ENCODE measurements at regions not wholly inside any gene's neighbourhood (a gene's known extent, or its start where the extent isn't known, plus 50 kb on each side); places are given as distances from the start of the nearest gene placed in this dataset.
"Not testable (repeated sequence)": the region's sequence is repeated elsewhere in the genome, so short reads cannot be mapped to it uniquely, and the experiment has no call there.

DNA sequence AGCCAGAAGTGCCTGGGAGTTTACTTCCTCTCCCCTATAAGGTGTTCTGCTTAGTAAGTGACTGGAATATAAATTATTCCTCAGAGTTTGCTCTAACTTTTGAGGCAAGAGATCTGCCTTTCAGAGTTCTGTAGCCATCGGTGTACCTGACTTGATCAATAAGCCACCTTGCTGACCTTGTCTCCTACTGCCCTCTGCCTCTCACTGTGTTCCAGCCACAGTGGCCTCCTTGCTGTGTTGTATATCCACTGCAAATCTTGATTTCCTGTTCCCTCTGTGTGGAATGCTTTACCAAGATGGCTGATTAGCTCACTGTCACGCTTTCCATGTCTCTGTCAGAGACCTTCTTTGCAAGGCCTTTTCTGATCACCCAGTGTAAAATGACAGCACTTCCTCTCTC lies 442.4 kb downstream of the SQOR start:
- no peak for ATAC-seq (replicated peaks)
- no peak for DNase-seq
- Mint-ChIP-seq H3K36me3 (ENCODE audit: insufficient read depth) (no peaks in the 10 kb centered on the region), H3K27ac (no peak overlapping the region), H3K4me1 (ENCODE audit: low read depth in 2 of 2) (no peaks in the 10 kb centered on the region), H3K4me3 (no peak overlapping the region), H3K9me3 (peaks cover 1 to 5% of the 10 kb centered on the region in 2 donors), H3K27me3 (no peaks in the 10 kb centered on the region)

DNA sequence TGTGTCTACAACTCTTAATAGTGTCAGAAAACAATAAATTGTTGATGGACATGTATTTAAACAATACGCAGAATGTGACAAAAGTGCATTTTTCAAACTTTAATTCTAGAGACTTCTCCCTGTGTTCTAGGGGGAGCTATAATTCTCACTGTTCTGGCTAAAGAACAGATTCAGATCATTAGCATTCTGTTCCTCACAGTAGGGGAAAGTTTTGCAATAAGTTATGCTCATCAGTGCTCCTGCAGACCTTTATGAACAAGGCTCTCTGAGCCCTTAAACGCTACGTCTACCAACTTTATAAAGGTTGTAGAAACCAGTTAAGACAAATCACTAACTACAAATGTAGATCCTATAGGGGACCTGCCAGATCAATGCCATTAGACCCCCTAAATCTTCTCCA lies 444.2 kb downstream of the SQOR start:
- ATAC-seq (replicated peaks): no peak
- H3K9me3 Mint-ChIP-seq: peaks cover under 1 to 5% of the 10 kb centered on the region in 2 donors

DNA sequence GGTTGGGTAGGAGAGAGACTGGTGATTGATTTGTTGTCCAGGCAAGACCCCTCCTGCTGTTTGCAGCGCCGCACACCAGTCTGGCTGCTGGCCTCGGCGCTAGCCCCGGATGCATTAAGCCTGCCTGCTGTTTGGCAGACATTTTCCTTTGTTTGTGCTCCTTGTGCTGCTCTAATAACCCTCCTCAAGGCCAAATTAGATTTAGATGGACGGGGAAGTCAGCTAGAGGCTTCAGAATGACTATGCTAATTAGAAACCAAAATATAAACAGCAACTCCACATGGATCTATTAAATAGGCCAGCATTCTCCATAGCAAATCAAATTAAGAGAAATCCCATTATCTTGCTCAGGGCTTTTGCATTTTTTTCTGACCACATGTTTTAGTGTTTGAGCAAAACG lies 445.2 kb downstream of the SQOR start:
- DNase-seq: no peak
- no peaks in the 10 kb centered on the region for H3K27me3 Mint-ChIP-seq
- peaks cover 0 to 5% of the 10 kb centered on the region in 2 donors for H3K9me3 Mint-ChIP-seq
- H3K4me3 Mint-ChIP-seq: no peak overlapping the region
- no peaks in the 10 kb centered on the region for H3K4me1 Mint-ChIP-seq (ENCODE audit: low read depth in 2 of 2)
- H3K36me3 Mint-ChIP-seq (ENCODE audit: insufficient read depth): no peaks in the 10 kb centered on the region
- no peak overlapping the region for H3K27ac Mint-ChIP-seq
- no peak for ATAC-seq (replicated peaks)

More for the DNA sequence above, 444.2 kb downstream of the SQOR start:
- no peak for DNase-seq
- H3K27ac Mint-ChIP-seq: no peak overlapping the region
- H3K27me3 Mint-ChIP-seq: no peaks in the 10 kb centered on the region
- no peak overlapping the region for H3K4me3 Mint-ChIP-seq
- H3K36me3 Mint-ChIP-seq (ENCODE audit: insufficient read depth): no peaks in the 10 kb centered on the region
- no peaks in the 10 kb centered on the region for H3K4me1 Mint-ChIP-seq (ENCODE audit: low read depth in 2 of 2)

DNA sequence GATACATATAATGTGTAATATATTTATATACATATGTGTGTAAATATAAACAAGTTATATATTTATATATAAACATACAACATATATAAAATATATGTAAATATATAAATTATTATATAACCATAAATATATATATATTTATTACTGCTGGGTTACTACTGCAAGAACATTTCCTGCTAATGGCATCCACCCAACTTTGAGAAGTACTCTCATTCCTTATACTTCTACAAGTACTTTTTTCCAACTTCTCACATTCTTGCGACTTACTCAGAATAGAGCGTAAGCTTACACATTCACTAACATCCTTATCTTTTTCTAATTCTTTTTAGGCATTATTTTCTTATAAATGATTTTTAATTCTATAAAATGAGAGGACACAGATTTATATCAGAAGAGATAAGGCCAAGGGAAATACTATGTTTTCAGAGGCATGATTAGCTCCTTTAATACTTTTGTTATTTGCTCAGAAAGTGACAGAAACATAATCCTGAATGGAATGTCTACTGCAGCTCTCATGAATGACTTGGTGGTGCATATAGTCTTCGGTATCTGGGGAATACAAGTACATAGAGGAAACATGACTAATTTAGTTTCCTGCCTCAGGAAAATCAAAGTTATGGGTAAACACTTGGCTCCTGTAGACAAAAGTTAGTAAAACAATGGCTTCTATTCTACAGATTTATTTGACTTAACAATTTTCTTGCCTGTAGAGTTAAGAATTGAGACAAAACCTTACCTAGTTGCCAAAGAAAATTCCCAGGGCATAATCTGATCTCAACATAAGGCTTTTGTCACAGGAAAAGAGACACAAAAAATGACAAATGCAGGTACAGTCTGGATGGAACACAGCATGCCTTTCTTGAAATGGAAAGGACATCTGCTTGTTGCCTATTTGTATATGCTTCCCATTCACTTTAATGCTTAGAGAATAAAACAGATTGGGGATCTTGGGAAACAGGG lies 453.9 kb downstream of the SQOR start:
- no peak for DNase-seq
- H3K4me3 Mint-ChIP-seq: no peak overlapping the region
- H3K27me3 Mint-ChIP-seq: no peaks in the 10 kb centered on the region
- H3K27ac Mint-ChIP-seq: no peak overlapping the region
- H3K9me3 Mint-ChIP-seq: peaks cover 3 to 7% of the 10 kb centered on the region in 2 donors
- no peak for ATAC-seq (replicated peaks)
- H3K4me1 Mint-ChIP-seq (ENCODE audit: low read depth in 2 of 2): no peaks in the 10 kb centered on the region
- no peaks in the 10 kb centered on the region for H3K36me3 Mint-ChIP-seq (ENCODE audit: insufficient read depth)

DNA sequence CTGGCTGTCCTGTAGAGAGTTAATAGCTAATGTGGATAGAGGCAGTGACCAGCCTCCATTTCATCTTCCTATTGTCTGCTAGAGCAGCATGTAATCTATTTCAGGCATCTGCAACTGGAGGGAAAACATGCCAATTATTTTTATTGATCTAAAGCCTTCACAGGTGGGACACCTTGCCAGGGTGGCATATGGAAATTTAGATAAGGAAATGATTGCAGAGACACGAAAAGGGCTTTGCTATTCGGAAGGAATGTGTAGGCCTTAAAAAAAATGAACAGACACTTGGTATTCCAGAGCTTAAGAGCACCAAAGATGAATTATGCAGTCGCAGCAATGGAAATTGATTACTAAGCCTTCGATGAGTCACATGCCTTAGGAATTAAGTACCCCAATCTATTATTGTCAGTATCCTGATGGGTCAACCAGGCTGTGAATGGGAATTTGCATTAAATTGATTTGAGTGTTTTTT lies 454.7 kb downstream of the SQOR start:
- H3K9me3 Mint-ChIP-seq: peaks cover 3 to 7% of the 10 kb centered on the region in 2 donors
- DNase-seq: no peak
- H3K27ac Mint-ChIP-seq: no peak overlapping the region
- no peaks in the 10 kb centered on the region for H3K36me3 Mint-ChIP-seq (ENCODE audit: insufficient read depth)
- H3K4me1 Mint-ChIP-seq (ENCODE audit: low read depth in 2 of 2): no peaks in the 10 kb centered on the region
- H3K4me3 Mint-ChIP-seq: no peak overlapping the region
- no peak for ATAC-seq (replicated peaks)
- no peaks in the 10 kb centered on the region for H3K27me3 Mint-ChIP-seq

DNA sequence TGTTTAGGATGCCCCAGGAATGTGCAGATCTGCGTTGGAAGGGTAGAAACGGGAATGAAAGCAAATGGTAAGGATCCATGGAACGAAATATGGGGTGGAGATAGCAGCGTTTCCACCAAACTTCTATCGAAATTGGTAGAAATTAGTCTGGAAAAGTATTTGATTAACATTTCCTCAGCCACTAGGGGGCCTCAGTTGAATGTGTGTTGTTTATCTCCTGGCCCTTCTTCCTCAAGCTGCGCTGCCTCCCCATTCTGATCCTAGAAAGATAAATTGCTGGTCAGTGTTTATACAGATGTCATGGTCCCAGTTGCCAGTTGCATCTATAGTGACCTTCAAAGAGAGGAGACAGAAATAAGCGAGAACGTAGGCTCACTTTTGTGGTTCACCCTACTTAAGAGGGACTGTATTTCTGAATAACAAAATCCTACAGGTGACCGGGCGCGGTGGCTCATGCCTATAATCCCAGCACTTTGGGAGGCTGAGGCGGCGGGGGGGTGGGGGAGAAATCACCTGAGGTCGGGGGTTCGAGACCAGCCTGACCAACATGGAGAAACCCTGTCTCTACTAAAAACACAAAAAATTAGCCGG lies 457.1 kb downstream of the SQOR start:
- Mint-ChIP-seq H3K27me3 (no peaks in the 10 kb centered on the region), H3K36me3 (ENCODE audit: insufficient read depth) (no peaks in the 10 kb centered on the region), H3K27ac (no peak overlapping the region), H3K4me1 (ENCODE audit: low read depth in 2 of 2) (no peaks in the 10 kb centered on the region), H3K9me3 (peaks cover 1 to 7% of the 10 kb centered on the region in 2 donors), H3K4me3 (no peak overlapping the region)
- no peak for DNase-seq
- ATAC-seq (replicated peaks): no peak

DNA sequence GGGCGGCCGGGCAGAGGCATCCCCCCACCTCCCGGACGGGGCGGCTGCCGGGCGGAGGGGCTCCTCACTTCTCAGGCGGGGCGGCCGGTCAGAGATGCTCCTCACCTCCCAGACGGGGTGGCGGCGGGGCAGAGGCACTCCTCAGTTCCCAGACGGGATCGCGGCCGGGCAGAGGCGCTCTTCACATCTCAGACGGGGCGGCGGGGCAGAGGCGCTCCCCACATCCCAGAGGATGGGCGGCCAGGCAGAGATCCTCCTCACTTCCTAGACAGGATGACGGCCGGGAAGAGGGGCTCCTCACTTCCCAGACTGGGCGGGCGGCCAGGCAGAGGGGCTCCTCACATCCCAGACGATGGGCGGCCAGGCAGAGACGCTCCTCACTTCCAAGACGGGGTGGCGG lies 463.2 kb downstream of the SQOR start:
- not testable (repeated sequence) for ATAC-seq (replicated peaks); H3K4me3 Mint-ChIP-seq; DNase-seq; H3K27ac Mint-ChIP-seq; H3K4me1 Mint-ChIP-seq (ENCODE audit: low read depth in 2 of 2); H3K36me3 Mint-ChIP-seq (ENCODE audit: insufficient read depth); H3K27me3 Mint-ChIP-seq; H3K9me3 Mint-ChIP-seq

DNA sequence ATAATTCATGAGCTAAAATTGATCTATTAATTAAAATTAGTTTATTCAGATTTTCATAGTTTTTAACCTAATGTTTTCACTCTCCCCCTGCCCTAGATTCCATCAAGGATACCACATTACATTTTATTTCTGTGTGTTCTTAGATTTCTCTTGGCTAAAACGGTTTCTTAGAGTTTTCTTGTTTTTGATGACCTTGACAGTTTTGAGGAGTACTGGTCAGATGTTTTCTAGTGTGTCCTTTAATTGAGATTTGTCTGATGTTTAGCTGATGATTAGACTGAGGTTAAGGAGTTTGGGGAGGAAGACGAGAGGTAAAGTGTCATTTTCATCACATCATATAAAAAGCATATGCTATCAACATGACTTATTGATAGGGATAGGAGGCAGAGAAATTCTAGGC lies 475.9 kb downstream of the SQOR start:
- Mint-ChIP-seq H3K36me3 (ENCODE audit: insufficient read depth) (no peaks in the 10 kb centered on the region), H3K27me3 (no peaks in the 10 kb centered on the region)
- ATAC-seq (replicated peaks): no peak

DNA sequence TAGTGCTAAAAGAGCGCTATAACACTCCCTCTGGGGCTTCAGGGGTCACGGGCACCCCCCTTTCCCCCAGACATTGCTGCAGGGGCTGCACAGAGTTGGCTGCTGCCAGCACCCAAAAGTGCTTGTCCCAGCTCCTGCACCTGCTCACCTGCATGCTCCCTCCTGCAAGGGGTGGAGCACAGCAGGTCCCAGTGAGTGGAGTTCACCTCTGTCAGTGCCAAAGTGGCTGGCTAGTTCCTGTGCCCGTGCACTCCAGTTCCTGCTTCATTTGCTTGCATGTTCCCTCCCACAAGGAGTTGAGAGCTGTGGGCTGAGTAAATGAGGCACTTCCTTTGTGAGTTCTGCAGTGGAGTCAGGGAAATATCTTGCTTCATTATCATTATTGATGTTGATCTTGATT lies 476.9 kb downstream of the SQOR start:
- Mint-ChIP-seq H3K4me1 (ENCODE audit: low read depth in 2 of 2) (no peaks in the 10 kb centered on the region), H3K36me3 (ENCODE audit: insufficient read depth) (no peaks in the 10 kb centered on the region), H3K4me3 (no peak overlapping the region), H3K27ac (no peak overlapping the region), H3K27me3 (no peaks in the 10 kb centered on the region), H3K9me3 (peaks cover 0 to 2% of the 10 kb centered on the region in 2 donors)
- DNase-seq (no peak), ATAC-seq (replicated peaks) (no peak)

More for the DNA sequence above, 475.9 kb downstream of the SQOR start:
- no peak for DNase-seq
- Mint-ChIP-seq H3K4me3 (no peak overlapping the region), H3K27ac (no peak overlapping the region), H3K4me1 (ENCODE audit: low read depth in 2 of 2) (no peaks in the 10 kb centered on the region), H3K9me3 (peaks cover 0 to 2% of the 10 kb centered on the region in 2 donors)

DNA sequence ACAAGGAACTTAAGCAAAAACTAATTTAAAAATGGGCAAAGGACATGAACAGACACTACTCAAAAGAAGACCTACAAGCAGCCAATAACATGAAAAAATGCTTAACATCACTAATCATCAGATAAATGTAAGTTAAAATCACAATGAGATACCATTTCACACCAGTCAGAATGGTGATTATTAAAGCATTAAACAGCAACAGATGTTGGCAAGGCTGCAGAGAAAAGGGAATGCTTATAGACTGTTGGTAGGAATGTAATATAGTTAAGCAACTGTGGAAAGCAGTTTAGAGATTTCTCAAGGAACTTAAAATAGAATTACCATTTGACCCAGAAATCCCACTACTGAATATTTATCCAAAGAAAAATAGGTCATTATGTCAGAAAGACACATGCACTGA lies 482.2 kb downstream of the SQOR start:
- no peak overlapping the region for H3K27ac Mint-ChIP-seq
- H3K4me3 Mint-ChIP-seq: no peak overlapping the region
- DNase-seq (no peak), ATAC-seq (replicated peaks) (no peak)
- H3K9me3 Mint-ChIP-seq: no peaks in the 10 kb centered on the region
- H3K4me1 Mint-ChIP-seq (ENCODE audit: low read depth in 2 of 2): no peaks in the 10 kb centered on the region
- H3K36me3 Mint-ChIP-seq (ENCODE audit: insufficient read depth): no peaks in the 10 kb centered on the region
- no peaks in the 10 kb centered on the region for H3K27me3 Mint-ChIP-seq

DNA sequence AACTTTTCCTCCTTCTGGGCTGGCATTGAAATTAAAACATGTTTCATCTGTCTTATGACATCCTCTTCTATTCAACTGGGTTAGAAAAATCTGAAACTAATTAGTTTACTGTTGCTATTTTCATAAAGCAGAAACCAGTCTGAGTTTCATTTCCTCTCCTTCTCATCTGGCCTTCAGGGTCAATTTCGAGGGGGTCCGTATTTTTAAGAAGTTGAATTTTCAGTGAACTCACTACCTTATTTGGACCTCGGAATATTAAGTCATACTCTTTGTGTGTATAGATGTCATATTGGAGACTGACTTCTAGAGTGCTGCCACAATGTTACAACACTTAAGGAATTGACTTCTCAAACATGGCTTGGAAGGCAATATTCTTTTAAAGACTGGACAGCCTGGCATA lies 485.9 kb downstream of the SQOR start:
- H3K9me3 Mint-ChIP-seq: no peaks in the 10 kb centered on the region
- no peaks in the 10 kb centered on the region for H3K4me1 Mint-ChIP-seq (ENCODE audit: low read depth in 2 of 2)
- ATAC-seq (replicated peaks) (no peak), DNase-seq (no peak)
- H3K27ac Mint-ChIP-seq: no peak overlapping the region
- no peak overlapping the region for H3K4me3 Mint-ChIP-seq
- H3K27me3 Mint-ChIP-seq: no peaks in the 10 kb centered on the region
- no peaks in the 10 kb centered on the region for H3K36me3 Mint-ChIP-seq (ENCODE audit: insufficient read depth)

DNA sequence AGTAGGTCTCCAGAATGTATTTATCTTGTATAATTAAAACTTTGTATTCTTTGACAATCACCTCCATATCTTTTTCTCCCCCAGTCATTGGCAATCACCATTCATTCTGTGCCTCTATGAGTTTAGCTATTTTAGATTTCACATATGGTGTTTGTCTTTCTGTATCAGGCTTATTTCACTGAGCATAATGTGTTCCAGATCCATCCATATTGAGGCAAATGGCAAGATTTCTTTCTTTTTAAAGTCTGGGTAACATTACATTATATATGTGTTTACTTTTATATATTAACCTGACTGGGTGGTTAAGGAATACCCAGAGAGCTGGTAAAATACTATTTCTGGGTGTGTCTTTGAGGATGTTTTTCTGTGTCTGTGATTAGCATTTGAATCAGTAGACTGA lies 486.6 kb downstream of the SQOR start:
- Mint-ChIP-seq H3K27me3 (no peaks in the 10 kb centered on the region), H3K9me3 (peaks cover 0 to under 1% of the 10 kb centered on the region in 2 donors), H3K36me3 (ENCODE audit: insufficient read depth) (no peaks in the 10 kb centered on the region), H3K4me3 (no peak overlapping the region), H3K4me1 (ENCODE audit: low read depth in 2 of 2) (no peaks in the 10 kb centered on the region), H3K27ac (no peak overlapping the region)
- DNase-seq (no peak), ATAC-seq (replicated peaks) (no peak)

DNA sequence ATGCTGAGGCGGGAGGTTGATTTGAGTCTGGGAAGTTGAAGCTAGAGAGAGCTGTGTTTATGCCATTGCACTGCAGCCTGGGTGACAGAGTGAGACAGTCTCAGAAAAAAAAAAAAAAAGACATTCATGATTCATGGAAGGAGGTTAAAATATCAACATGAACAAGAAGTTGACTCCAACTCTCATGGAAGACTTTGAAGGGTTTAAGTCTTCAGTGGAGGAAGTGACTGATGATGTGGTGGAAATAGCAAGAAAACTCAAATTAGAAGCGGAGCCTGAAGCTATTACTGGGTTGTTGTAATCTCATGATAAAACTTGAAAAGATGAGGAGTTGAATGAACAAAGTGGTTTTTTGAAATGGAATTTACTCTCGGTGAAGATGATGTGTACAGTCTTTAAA lies 491.8 kb downstream of the SQOR start:
- DNase-seq: no peak
- no peak for ATAC-seq (replicated peaks)
- H3K36me3 Mint-ChIP-seq (ENCODE audit: insufficient read depth): no peaks in the 10 kb centered on the region
- H3K27ac Mint-ChIP-seq: no peak overlapping the region
- no peaks in the 10 kb centered on the region for H3K27me3 Mint-ChIP-seq
- no peak overlapping the region for H3K4me3 Mint-ChIP-seq
- peaks cover 3 to 4% of the 10 kb centered on the region in 2 donors for H3K9me3 Mint-ChIP-seq
- H3K4me1 Mint-ChIP-seq (ENCODE audit: low read depth in 2 of 2): no peaks in the 10 kb centered on the region

DNA sequence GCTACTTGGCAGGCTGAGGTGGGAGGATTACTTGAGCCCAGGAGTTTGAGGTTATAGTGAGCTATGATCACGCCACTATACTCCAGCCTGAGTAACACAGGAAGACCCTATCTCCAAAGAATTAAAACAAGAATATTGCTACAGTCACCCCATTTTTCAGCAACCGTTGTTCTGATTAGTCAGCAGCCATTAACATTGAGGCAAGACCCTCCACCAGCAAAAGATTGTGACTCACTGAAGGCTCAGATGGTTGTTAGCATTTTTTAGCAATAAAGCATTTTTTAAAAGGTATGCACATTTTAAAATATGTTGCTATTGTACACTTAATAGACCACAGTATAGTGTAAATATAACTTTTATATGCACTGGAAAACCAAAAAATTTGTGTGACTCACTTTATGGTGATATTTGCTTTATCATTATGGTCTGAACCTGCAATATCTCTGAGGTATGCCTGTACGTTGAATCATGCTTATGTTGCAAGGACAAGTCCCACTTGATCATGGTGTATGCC lies 492.6 kb downstream of the SQOR start:
- H3K4me3 Mint-ChIP-seq: no peak overlapping the region
- ATAC-seq (replicated peaks) (no peak), DNase-seq (no peak)
- H3K4me1 Mint-ChIP-seq (ENCODE audit: low read depth in 2 of 2): no peaks in the 10 kb centered on the region
- H3K27ac Mint-ChIP-seq: no peak overlapping the region
- peaks cover 8 to 11% of the 10 kb centered on the region in 2 donors for H3K9me3 Mint-ChIP-seq
- H3K36me3 Mint-ChIP-seq (ENCODE audit: insufficient read depth): no peaks in the 10 kb centered on the region
- no peaks in the 10 kb centered on the region for H3K27me3 Mint-ChIP-seq
